ENCODE measurements at regions not wholly inside any gene's neighbourhood (a gene's known extent, or its start where the extent isn't known, plus 50 kb on each side); places are given as distances from the start of the nearest gene placed in this dataset.

DNA sequence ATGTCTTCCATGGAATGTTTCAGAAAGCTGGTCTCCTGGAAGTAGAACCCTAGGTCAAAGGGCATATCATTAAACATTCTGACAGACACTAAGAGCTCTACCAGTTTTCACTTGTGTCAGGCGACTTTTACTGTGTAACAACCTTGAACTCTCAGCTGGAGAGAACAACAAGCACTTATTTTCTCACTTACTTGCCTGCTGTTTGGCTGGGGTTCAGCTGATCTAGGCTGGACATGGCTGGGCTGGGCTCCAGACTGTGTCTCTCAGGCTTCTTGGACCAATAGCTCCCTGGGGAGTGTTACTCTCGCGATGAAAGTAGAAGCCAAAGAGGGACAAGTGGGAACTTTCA lies 527.3 kb downstream of the SHQ1 start:
- Histone ChIP-seq H3K9ac (ENCODE audit: extremely low read depth, insufficient read length, low read length) (no peak overlapping the region), H3K4me2 (ENCODE audit: insufficient read depth, insufficient read length, low read length) (no peak overlapping the region), H3T11ph (ENCODE audit: low read length) (no peak overlapping the region), H3K18ac (ENCODE audit: insufficient read length, low read depth, low read length) (no peak overlapping the region), H3K4me1 (ENCODE audit: insufficient read depth, low read length) (no peaks in the 10 kb centered on the region), H3K79me2 (ENCODE audit: insufficient read depth, low read length) (no peaks in the 10 kb centered on the region), H2BK20ac (ENCODE audit: low read depth, low read length, poor library complexity, severe bottlenecking) (no peak overlapping the region), H2BK120ac (ENCODE audit: low read depth, low read length, poor library complexity, severe bottlenecking) (no peak overlapping the region), H3K79me1 (ENCODE audit: insufficient read depth, low read depth, low read length, poor library complexity, severe bottlenecking) (no peaks in the 10 kb centered on the region), H3K4ac (ENCODE audit: low read depth, low read length) (no peak overlapping the region), H2BK5ac (ENCODE audit: insufficient read length, low read length) (no peak overlapping the region), H2AFZ (ENCODE audit: low read length) (no peak overlapping the region), H4K8ac (replicated peaks; ENCODE audit: insufficient read length, low read depth, low read length) (no peak overlapping the region), H3K14ac (ENCODE audit: insufficient read depth, low read length) (no peak overlapping the region), H3K23me2 (ENCODE audit: insufficient read length, low read depth, low read length, poor library complexity, severe bottlenecking) (no peaks in the 10 kb centered on the region), H3K23ac (ENCODE audit: insufficient read length, low read depth, low read length) (no peak overlapping the region), H2BK12ac (ENCODE audit: insufficient read length, low read depth, low read length) (no peak overlapping the region), H4K20me1 (ENCODE audit: control insufficient read depth, insufficient read depth, insufficient read length) (no peaks in the 10 kb centered on the region), H4K91ac (ENCODE audit: insufficient read length, low read depth, low read length) (no peak overlapping the region), H2BK15ac (ENCODE audit: low read depth, low read length) (no peak overlapping the region), H4K5ac (ENCODE audit: insufficient read length, low read depth, low read length) (no peak overlapping the region), H3K56ac (ENCODE audit: insufficient read length, low read depth, low read length) (no peak overlapping the region), H2AK5ac (ENCODE audit: insufficient read length, low read length) (no peak overlapping the region), H3K27ac (ENCODE audit: insufficient read length, low read depth, low read length) (no peak overlapping the region), H3K9me3 (ENCODE audit: control insufficient read depth, low read depth, low read length) (no peaks in the 10 kb centered on the region), H3K27me3 (ENCODE audit: insufficient read depth, low read length) (no peaks in the 10 kb centered on the region)
- Mint-ChIP-seq H3K4me1 (no peaks in the 10 kb centered on the region), H3K27me3 (ENCODE audit: low read depth) (no peaks in the 10 kb centered on the region), H3K27ac (no peak overlapping the region), H3K4me3 (no peak overlapping the region), H3K36me3 (ENCODE audit: insufficient read depth in 1 of 3, low read depth in 3 of 3) (no peaks in the 10 kb centered on the region), H3K9me3 (no peaks in the 10 kb centered on the region)
- no peak for TF ChIP-seq CTCF (conservative IDR thresholded peaks at IDR 0.05)
- no peak for DNase-seq
- no CpG with 5 or more reads among the region's 3 CpGs for WGBS (ENCODE audit: extremely low coverage, insufficient read length, low lambda C conversion rate)

All from H9 (cell line).